HG02642 (cell line): ENCODE measurements at regions not wholly inside any gene's neighbourhood (a gene's known extent, or its start where the extent isn't known, plus 50 kb on each side); places are given as distances from the start of the nearest gene placed in this dataset.

Experiments used
- ATAC-seq: cut with Tn5 transposase; IDR thresholded peaks from one replicate; pipeline ENCODE4 v1.9.1; 2021; ENCODE audit warnings: mild to moderate bottlenecking; ENCODE audit not compliant: unreplicated experiment, poor library complexity

DNA sequence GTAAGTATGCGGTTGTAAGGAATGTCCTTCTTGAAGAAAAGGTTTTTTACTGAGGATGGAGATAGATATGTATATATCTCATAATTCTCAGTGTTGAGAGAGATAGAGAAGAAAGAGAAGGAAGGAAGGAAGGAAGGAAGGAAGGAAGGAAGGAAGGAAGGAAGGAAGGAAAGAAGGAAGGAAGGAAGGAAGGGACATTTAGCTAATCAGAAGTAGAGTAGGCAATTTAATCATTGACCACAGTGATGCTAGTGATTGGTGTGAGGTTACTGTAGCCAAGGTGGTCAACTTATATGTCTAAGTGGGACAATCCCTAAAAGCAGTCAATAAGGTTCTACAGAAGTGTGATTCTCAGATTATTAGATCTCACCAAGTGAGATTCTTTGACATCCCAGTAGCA is 751.8 kb upstream of the CBLB start:
- no peak for ATAC-seq

DNA sequence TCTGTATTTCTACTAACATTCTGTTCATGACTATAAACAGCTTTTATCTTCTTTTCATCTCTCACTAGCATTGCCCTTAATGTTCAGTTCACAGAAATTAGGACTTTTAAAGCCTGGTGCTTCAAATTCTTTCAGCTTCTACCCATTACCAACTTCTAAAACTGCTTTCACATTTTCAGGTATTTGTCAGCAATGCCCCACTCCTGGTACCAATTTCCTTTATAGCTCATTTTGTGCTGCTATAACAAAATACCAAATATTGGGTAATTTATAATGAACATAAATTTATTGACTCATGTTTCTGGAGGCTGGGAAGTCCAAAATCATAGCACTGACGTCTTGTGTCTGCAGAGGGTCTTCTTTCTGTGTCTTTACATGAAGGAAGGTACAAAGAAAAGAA is 753.1 kb upstream of the CCDC54 start:
- no peak for ATAC-seq

DNA sequence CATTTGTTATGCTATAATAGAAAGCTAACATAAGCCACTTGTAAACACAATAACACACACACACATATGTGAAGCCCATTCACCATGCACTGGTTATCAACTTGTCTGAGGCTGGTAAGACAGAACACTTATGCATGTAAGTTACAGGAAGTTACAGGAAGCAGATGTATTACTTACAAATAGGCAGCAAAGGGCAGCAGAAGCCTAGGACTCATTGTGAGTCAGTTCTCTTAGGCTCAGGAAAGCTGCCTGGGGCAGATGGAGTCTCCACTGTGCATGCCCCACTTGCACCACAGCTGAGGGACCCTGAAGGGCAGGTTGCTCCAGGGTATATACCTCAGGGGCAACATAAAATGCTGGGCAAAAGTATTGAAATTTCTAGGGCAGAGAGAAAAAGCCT is 748.8 kb upstream of the CCDC54 start:
- no peak for ATAC-seq

DNA sequence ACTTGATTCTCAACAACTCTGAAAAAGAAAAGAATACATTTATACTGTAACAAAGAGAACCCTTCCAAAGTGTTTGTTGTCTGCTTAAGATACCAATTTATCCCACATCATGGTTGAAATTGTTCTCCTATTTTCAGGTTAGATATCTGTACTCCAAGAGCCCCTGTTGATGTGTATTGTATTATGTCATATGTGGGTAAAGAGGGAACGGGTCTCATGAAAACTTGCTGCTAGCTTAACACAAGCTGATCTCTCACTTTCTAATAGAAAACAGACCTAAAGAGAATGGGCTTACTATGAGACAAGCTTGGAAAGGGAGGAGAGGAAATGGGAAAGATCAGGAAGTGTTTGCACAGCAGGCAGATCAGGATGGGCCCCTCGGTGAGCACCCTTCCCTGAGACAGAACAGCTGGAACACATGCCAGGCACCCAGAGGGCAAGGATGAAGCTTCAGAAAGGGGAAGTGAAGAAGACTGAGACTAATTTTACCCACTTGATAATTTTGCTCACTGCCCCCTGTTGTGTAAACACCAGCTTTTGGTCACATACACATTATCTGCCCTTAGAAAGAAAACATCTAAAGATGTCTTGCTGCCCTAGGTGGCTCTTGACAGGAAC is 747.9 kb upstream of the CCDC54 start:
- ATAC-seq: peak; percentile 87

DNA sequence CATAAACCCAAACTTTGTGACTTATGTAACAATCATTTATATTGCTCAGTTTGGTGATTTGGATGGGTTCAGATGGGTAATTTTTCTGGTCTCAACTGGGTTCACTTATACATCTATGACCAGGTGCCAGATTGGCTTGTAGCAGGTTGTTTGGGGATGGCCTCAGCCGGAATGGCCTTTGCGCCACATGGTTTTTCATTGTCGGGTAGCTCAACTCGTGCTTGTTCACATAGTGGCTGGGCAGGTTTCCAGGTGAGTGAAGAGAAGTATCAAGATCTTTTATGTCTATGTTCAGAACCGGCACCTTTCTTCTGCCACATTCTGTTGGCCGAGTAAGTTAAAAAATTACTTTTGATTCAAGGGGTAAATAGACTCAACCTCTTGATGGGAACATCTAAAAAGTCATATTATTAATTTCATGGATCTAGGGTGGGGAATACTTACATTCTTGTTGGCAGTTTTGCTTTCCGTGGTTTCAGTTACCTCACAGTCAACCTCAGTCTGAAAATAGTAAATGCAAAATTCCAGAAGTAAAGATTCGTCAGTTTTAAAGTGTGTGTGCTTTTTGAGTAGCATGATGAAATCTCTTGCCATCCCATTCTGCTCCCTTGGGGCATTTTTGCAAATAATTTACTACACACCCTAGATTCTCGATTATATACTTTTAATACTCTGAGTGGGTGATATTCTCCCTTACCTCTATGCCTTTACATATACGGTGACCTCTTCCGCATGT is 745.7 kb upstream of the CCDC54 start:
- no peak for ATAC-seq

DNA sequence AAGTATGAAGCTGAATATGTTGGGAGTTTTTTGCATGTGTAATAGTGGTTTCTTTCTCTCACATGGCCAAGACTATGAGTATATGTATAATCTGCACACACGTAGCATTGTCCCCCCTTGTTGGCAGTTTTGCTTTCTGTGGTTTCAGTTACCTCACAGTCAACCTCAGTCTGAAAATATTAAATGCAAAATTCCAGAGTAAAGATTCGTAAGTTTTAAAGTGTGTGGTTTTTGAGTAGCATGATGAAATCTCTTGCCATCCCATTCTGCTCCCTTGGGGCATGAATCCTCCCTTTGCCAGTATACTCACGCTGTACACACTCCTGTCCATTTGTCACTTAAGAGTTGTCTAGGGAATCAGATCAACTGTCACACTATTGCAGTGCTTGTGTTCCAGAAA is 742.0 kb upstream of the CCDC54 start:
- peak; percentile 52 for ATAC-seq

DNA sequence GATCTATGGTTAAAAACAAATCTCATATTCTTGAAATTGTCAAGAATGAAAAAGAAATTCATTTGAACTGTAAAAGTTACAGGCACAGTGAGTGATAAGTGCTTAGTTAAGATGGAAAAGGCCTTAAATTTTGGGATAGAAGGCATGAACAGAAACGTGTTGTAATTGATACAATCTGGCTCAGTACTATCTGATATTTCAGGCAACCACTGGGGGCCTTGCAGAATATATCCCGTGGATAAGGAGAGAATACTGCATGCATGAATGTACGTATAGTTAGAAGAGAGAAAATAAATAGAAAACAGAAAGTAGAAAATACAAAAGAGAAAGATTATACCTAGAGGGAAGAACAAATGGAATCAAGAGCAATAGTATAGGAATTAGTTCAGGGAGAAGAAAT is 741.4 kb upstream of the CCDC54 start:
- ATAC-seq: no peak

DNA sequence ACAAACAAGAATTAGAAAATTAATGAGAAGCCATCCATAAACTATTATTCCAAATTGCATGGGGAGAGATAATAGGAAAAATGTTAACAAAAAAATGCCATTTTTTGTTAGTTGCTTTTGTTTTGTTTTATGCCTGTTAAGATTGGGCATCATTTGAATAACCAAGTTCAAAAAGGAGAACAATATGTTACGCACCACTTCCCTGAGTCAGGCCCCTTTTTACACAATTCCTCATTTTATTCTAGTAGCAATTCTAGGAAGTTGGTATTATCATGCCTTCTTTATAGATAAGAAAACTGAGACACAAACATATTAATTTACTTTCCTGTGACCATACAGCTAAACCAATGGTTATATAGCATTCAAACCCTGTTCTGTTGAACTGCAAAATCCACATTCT is 736.9 kb upstream of the CCDC54 start:
- no peak for ATAC-seq

DNA sequence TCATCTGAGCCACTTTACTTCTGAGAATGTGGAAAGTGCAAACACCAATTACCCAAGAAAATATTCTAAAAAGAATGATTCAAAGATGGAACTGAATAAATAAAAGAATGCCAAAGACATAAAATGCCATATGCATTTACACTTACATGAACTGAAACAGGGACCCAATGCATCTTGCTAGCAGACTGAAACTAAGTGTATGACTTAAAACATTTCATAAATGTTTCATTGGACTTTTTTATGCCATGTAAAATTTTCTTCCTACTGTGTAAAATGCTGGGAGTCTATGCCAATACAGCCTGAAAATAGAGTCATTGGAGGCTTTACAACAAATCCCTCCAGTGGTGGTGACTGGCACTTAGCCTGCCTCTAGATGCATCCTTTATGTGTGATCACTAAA is 735.1 kb upstream of the CCDC54 start:
- ATAC-seq: no peak

DNA sequence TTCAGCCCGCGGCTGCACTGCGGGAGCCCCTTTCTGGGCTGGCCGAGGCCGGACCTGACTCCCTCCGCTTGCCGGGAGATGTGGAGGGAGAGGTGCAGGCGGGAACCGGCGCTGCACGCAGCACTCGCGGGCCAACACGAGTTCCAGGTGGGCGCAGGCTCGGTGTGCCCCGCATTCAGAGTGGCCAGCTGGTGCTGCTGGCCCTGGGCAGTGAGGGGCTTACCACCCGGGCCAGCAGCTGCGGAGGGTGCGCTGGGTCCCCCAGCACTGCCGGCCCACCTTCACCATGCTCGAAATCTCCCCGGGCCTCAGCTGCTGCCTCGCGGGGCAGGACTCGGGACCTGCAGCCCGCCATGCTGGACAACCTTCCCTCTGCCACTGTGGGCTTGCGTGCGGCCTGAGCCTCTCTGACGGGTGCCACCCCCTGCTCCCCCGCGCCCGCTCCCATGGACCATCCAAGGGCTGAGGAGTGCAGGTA is 733.5 kb upstream of the CCDC54 start:
- ATAC-seq: no peak

DNA sequence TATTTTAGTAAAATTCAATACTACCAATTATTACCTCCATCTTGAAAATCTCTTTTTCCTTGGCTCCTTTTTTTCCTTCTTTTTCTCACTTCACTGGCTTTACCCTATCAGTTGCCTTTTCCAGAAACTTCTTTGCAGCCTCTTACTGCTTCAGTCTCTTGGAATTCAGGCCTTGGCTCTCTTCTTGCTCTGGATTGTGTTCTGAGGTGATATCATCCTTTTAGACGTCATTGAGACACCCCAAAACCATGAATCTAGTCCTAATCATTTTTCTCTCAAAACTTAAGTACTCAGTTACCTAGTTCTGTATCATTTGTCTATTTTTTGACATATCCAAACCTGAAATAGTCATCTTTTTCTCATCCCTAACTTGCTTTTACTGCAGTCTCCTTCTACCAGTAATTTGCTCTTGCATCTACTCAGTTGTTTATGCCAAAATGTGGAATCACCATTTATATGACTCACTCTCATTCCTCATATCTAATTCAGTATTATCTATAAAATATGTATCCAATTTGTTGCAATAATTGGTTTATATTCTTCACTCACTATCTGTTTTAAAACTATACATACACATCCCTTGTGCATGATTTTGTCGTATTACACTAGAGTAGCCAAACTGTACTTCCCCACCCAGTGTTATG is 703.2 kb upstream of the CCDC54 start:
- ATAC-seq: no peak

DNA sequence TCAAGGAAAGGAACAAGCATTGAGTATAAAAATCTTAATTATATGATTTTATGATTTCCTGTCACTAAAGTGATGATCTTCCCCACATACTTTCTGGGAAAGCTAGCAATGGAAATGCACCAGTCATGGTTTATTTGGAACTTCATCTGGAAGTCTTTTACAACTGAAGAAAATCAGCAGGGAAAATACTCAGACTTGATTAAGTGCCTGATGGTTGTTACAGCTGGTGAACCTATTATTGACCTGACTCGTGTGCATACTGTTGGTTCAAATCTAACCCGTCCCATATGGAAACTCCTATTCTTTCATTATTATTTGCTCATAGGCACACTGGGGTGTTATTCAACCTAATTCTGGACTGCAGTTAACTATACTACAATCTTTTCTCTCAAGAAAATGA is 701.8 kb upstream of the CCDC54 start:
- no peak for ATAC-seq

DNA sequence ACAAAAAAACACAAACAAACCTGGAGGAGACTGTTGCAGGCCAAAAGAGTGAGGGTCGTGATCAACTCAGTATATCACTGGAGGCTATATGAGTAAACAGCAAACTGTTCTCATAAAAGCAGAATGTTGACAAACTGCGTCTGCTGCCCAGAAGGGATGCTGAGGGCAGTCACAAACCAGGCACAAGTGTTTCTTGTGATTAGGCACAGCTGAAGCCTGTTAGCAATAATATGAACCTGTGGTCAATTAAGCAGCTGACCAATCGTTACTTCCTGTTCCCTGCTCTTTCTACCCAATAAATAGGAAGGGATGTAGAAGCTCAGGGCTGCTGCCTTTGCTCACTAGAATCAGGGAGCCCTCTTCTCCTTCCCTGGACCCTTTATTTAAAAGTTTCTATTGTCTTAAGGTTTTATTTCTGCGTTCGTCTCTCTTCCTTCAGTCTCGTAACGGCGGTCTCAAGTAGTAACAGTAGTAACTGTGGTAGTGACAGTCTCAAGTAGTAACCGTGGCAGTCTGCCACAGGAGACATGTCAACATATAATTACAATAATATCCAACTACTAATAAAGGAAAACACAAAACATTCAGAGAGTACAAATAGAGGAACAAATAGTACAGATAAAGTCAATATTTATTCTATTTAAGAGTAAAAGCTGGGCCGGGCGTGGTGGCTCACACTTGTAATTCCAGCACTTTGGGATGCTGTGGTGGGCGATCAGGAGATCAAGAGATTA is 698.4 kb upstream of the CCDC54 start:
- no peak for ATAC-seq

DNA sequence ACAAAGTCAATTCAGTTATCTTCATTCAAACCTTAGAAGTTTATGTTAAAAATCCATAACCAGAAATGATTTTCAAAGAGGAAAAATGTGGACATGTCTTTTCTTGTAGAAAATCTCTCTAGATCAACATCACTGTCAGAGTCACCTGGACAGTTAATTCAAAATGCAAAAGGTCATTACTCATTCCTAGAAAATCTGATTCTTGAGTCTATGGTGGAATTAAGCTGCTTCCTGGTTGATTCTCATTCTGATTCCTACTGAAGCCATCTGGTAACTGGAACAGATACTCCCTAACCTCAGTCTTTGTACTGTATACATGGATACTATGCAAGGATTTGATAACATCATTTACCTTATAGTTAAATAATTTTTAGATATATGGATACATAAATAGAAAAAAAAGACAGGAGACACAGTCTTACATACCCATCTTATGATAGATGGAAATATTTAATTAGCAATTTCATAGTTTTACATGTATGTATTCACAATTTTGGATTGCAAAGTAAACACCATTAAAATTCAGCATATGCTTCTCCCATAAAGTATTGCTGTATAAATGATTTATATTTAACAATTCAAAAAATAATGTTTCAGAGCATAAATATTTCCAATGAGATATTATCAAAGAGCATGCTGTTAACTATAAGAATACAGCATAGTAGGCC is 693.2 kb upstream of the CCDC54 start:
- no peak for ATAC-seq

DNA sequence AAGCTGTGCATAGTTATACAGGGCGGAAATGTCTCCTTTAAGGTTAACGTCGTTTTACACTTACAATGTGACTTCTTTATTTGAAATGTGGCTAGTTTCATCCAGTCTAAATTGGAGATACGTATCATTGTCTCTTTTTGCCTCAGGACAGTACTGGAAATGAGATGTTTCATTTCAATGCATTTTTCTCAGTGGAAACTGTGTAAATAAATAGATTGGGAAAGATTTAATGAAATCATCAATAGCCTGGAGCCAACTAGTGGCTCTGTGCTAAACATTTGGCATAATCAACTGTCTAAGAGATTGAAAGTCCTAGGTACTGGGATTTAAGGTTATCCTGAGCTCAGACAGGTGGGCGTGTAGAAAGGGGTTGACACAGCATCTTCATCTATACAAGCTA is 691.5 kb upstream of the CCDC54 start:
- ATAC-seq: no peak

DNA sequence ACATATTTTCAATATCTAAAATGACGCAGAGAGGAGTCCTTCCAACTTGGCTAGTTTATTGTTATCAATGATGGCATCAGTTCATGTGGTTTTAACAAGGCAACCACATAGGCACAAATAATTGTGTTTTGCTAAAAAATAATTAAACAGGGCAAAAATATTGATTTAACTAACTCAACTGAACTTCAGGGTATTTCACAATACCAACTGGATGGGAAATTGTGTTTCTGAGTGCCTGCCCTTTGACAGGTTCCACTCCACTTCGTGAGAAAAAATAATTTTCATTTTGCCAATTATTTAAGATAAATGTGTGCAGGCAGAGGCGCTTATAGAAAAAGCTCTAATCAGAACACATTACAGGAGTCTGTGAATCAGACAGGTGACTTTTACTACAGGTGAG is 689.3 kb upstream of the CCDC54 start:
- no peak for ATAC-seq

DNA sequence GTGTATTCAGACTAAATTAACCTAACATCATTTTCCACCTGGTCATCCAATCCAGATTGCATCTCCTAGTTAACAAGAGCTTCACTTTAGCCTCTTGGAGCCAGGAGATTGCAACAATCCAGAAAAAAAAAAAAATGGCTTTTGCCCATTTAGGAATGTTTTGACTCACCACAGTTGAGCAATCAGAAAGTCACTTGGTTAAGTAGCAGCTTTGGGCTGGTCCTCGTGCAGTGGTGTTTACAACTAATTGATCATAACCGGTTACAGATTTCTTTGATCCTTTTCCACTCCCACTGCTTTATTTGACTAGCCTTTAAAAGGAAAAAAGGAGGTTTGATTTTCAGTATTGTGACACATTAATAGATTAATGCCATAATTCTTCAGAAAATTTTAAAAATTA is 688.8 kb upstream of the CCDC54 start:
- no peak for ATAC-seq

DNA sequence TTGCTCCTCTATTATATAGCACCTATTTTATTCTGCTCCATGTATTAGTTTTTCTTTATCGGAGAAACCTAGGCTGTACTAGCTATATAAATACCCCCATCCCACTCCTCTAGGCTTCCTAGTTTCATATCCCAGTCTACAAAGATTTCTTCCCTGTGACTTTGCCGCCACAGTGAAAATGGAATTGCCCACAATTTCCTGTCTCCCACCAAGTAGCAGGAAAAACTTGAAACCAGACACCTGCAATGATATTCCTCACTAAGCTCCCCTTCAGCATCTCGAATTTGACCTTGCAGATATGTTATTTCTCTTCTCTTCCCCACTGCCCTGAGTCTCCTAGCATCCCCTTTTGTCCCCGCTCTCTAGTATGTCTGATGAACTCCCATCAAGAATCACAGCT is 685.8 kb upstream of the CCDC54 start:
- ATAC-seq: no peak

DNA sequence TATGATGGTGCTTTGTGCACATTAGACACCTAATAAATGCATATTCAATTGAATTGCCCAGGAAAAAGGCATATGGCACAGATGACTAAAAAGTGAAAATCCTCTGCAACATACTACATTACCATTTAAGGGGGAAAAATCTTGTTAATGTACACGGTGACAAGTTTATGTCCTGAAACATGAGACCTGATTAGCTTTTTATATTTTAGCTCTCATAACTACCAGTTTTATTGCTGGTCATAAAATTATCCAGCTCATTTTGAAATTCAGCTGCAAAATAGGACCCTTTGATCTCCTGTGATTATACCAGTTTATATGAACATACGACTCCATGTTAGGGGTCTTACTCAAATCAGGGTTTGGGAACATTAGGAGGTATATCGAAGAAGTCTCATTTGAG is 684.6 kb upstream of the CCDC54 start:
- no peak for ATAC-seq

DNA sequence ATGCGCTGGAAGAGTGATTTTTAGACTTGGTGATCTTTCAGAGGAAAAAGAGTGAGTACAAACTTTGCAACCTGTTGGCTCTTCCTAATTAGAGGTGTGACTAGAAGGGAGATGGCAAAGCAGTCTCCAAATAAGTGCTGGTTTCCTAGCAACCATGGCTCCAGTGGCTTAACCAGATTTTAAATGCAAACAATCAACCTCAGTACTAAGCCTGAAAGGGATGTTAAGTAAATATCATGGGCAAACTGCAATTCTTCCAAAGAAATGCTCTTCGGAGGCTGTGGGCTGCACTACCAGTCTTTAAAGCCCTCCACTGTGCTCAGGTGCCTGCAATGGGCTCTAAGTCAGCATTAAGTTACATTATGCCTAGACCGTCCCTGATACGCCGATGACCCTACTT is 678.1 kb upstream of the CCDC54 start:
- no peak for ATAC-seq

DNA sequence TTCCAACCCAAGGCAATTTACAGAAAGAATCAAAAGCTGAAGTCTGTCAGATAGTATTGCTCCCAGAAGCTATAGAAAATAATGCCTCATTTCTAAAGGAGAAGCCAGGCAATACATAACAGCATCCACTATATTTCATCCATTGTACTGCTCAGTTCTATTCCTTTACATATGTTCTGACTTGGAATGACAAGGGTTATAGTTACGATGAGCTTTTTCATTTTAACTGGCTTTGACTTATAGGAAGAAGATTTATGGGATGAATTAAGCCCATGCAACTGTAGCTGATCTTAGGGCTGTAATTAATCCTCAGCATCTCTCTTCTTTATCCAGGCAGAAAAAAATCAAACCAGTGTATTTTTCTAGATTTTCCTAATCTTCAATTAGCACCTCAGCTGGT is 676.3 kb upstream of the CCDC54 start:
- no peak for ATAC-seq
